GM21515 (cell line): ENCODE measurements at regions not wholly inside any gene's neighbourhood (a gene's known extent, or its start where the extent isn't known, plus 50 kb on each side); places are given as distances from the start of the nearest gene placed in this dataset.
"Not testable (repeated sequence)": the region's sequence is repeated elsewhere in the genome, so short reads cannot be mapped to it uniquely, and the experiment has no call there.

Experiments
- ATAC-seq: cut with Tn5 transposase; IDR thresholded peaks from one replicate; pipeline ENCODE4 v1.9.1; 2021; ENCODE audit not compliant: unreplicated experiment

DNA sequence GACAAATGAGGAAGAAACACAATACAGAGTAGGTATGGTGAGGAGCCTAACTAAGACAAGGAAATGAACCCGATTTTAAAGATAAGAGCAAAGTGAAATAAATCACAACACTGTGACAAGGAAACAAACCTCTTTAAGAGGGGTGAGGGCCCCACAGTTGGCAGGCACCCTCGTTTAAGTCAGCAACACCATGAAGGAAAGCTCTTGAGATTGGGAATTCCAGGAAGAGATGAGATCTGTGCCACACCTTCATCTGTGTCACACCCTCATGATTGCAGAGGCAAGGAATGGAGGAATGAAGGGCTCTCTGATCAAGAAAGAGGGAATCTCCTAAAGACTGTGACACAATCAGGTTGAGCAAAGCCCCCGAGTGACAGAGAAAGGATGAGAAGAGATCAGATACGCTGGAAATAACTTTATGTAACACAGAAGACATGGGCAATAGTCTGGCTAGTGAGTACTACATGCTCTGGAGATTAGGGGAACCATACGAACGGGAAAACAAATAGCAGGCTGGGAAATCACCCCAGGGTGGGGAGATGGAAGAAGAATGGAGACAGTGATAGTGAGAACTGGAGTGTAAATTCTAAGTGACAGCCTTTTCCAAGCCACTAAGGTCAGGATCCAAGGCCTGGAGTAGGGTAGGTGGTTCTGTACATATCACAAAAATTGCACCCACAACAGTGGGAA is 51.7 kb upstream of the TERB2 start:
- ATAC-seq, result not testable (repeated sequence)
